ENCODE measurements at regions not wholly inside any gene's neighbourhood (a gene's known extent, or its start where the extent isn't known, plus 50 kb on each side); places are given as distances from the start of the nearest gene placed in this dataset.

- no peak overlapping the region for H3K4me3 ChIP-seq
- no peaks in the 10 kb centered on the region for H3K9me3 ChIP-seq
- no peak for DNase-seq
- no peaks in the 10 kb centered on the region for H3K27me3 ChIP-seq
- TF ChIP-seq POLR2A (IDR thresholded peaks at IDR 0.05) (no peak), CTCF (IDR thresholded peaks at IDR 0.05) (no peak)
- intact Hi-C loops (cut with DNase I; ENCODE audit: low total_unique reads) = no loop called here
- H3K4me1 ChIP-seq = no peaks in the 10 kb centered on the region
- H3K27ac ChIP-seq = no peak overlapping the region
- no peaks in the 10 kb centered on the region for H3K36me3 ChIP-seq
These were observed 326.2 kb upstream of the DUSP10 start for GRCh38 chr1:222068101-222068500.

- no peak for DNase-seq
- Histone ChIP-seq H3K27ac (no peak overlapping the region), H3K4me1 (no peaks in the 10 kb centered on the region), H3K27me3 (no peaks in the 10 kb centered on the region), H3K9me3 (no peaks in the 10 kb centered on the region), H3K36me3 (no peaks in the 10 kb centered on the region), H3K4me3 (no peak overlapping the region)
- TF ChIP-seq CTCF (IDR thresholded peaks at IDR 0.05) (no peak), POLR2A (IDR thresholded peaks at IDR 0.05) (no peak)
- intact Hi-C loops (cut with DNase I; ENCODE audit: low total_unique reads) = no loop called here
These were observed 324.6 kb upstream of the DUSP10 start for GRCh38 chr1:222066539-222066938.

GRCh38 chr1:222065234-222065633, 323.3 kb upstream of the DUSP10 start:
- Histone ChIP-seq H3K36me3 (no peaks in the 10 kb centered on the region), H3K27me3 (no peaks in the 10 kb centered on the region), H3K4me1 (no peaks in the 10 kb centered on the region), H3K4me3 (no peak overlapping the region), H3K9me3 (no peaks in the 10 kb centered on the region), H3K27ac (no peak overlapping the region)
- no peak for DNase-seq
- TF ChIP-seq POLR2A (IDR thresholded peaks at IDR 0.05) = no peak
- no peak for TF ChIP-seq CTCF (IDR thresholded peaks at IDR 0.05)
- intact Hi-C loops (cut with DNase I; ENCODE audit: low total_unique reads) = no loop called here

- Histone ChIP-seq H3K4me3 (no peak overlapping the region), H3K9me3 (no peaks in the 10 kb centered on the region), H3K4me1 (no peaks in the 10 kb centered on the region), H3K27ac (no peak overlapping the region), H3K27me3 (no peaks in the 10 kb centered on the region), H3K36me3 (no peaks in the 10 kb centered on the region)
- no peak for DNase-seq
- no peak for TF ChIP-seq POLR2A (IDR thresholded peaks at IDR 0.05)
- TF ChIP-seq CTCF (IDR thresholded peaks at IDR 0.05) = no peak
- intact Hi-C loops (cut with DNase I; ENCODE audit: low total_unique reads) = no loop called here
These were observed 322.7 kb upstream of the DUSP10 start for GRCh38 chr1:222064388-222065211.

GRCh38 chr1:222062640-222063039, 320.8 kb upstream of the DUSP10 start:
- H3K27ac ChIP-seq = no peak overlapping the region
- H3K4me1 ChIP-seq = no peaks in the 10 kb centered on the region
- TF ChIP-seq CTCF (IDR thresholded peaks at IDR 0.05) (no peak), POLR2A (IDR thresholded peaks at IDR 0.05) (no peak)
- H3K36me3 ChIP-seq = no peaks in the 10 kb centered on the region
- H3K9me3 ChIP-seq = no peaks in the 10 kb centered on the region
- intact Hi-C loops (cut with DNase I; ENCODE audit: low total_unique reads) = no loop called here
- no peak for DNase-seq
- no peaks in the 10 kb centered on the region for H3K27me3 ChIP-seq
- no peak overlapping the region for H3K4me3 ChIP-seq

Data from uterus (tissue), 3 donors.